Osteocyte (in vitro differentiated cells): ENCODE measurements at regions not wholly inside any gene's neighbourhood (a gene's known extent, or its start where the extent isn't known, plus 50 kb on each side); places are given as distances from the start of the nearest gene placed in this dataset.
"Not testable (repeated sequence)": the region's sequence is repeated elsewhere in the genome, so short reads cannot be mapped to it uniquely, and the experiment has no call there.

Experiments
- DNase-seq: peaks from one replicate; pipeline ENCODE4 v3.0.0; 2021; ENCODE audit warnings: mixed read lengths; ENCODE audit not compliant: unreplicated experiment; ENCODE audit errors: extremely low spot score
- H3K27ac Mint-ChIP-seq: one replicate; pipeline ENCODE4 v1.8.0; 2021; ENCODE audit warnings: mild to moderate bottlenecking, mixed read lengths; ENCODE audit not compliant: unreplicated experiment
- H3K27me3 Mint-ChIP-seq: one replicate; pipeline ENCODE4 v1.8.0; 2021; ENCODE audit warnings: mixed read lengths; ENCODE audit not compliant: unreplicated experiment
- H3K36me3 Mint-ChIP-seq: one replicate; pipeline ENCODE4 v1.8.0; 2021; ENCODE audit warnings: mixed read lengths; ENCODE audit not compliant: unreplicated experiment
- H3K4me1 Mint-ChIP-seq: one replicate; pipeline ENCODE4 v1.8.0; 2021; ENCODE audit warnings: mixed read lengths; ENCODE audit not compliant: unreplicated experiment
- H3K4me3 Mint-ChIP-seq: one replicate; pipeline ENCODE4 v1.8.0; 2021; ENCODE audit warnings: mild to moderate bottlenecking, moderate library complexity, mixed read lengths; ENCODE audit not compliant: unreplicated experiment
- H3K9me3 Mint-ChIP-seq: one replicate; pipeline ENCODE4 v1.8.0; 2021; ENCODE audit warnings: mixed read lengths; ENCODE audit not compliant: unreplicated experiment
- CTCF ChIP-seq: fragments of 200-600 bp; sonication (generic); IDR thresholded peaks from 2 replicates; pipeline ENCODE4 v1.5.0; 2021; ENCODE audit warnings: antibody characterized with exemption, mild to moderate bottlenecking, moderate library complexity

DNA sequence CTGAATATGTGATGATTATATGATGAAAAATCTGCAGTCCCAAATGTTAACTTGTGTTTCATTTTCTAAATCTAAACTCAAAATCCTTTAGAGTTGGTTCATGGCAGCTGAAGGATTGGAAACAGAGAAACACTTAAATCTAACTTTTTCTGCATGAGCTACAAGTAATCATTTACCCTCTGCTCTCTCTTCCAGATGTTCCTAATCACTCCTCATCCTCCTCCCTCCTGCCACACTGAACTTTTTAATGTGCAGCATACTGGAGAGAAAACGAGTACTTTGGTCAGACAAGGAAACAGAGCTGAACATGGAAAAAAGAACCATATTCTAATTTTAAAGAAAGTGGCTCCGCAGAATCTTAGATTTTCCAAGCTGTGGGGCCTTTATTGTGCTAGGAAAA is 321.2 kb upstream of the COL8A1 start:
- no peak for TF ChIP-seq CTCF
- Mint-ChIP-seq H3K4me1 (peaks cover 86% of the 10 kb centered on the region), H3K36me3 (peaks cover 10% of the 10 kb centered on the region), H3K27ac (peak overlapping the region; percentile 85), H3K27me3 (no peaks in the 10 kb centered on the region), H3K4me3 (no peak overlapping the region), H3K9me3 (peaks cover 9% of the 10 kb centered on the region)
- no peak for DNase-seq

GRCh38 chr3:99315896-99316295 is 322.5 kb upstream of the COL8A1 start:
- Mint-ChIP-seq H3K36me3 (peaks cover 13% of the 10 kb centered on the region), H3K27ac (peak overlapping the region; percentile 66), H3K9me3 (peaks cover 11% of the 10 kb centered on the region), H3K4me1 (peaks cover 84% of the 10 kb centered on the region), H3K27me3 (no peaks in the 10 kb centered on the region), H3K4me3 (no peak overlapping the region)
- DNase-seq: no peak
- TF ChIP-seq CTCF: no peak

DNA sequence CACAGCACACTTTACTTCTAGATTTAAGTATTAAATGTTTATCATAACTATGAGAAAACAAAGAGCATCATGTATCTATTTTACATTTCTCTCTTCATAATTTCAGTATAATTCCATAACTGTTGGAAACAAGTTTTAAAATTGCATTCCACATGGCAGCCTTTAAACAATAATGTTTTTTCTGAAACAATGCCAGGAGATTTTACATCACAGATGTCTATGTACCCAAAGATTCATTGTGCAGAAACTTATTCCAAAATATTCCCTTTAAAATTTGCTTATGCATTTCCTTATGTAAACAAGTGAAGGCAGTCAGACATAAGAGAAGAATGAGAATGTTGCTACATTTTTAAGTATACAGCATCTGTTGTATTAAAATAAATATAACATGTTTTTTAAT is 324.9 kb upstream of the COL8A1 start:
- DNase-seq: no peak
- H3K9me3 Mint-ChIP-seq: peaks cover 32% of the 10 kb centered on the region
- peak overlapping the region; percentile 93 for H3K27ac Mint-ChIP-seq
- H3K36me3 Mint-ChIP-seq: peaks cover 30% of the 10 kb centered on the region
- H3K27me3 Mint-ChIP-seq: no peaks in the 10 kb centered on the region
- TF ChIP-seq CTCF: no peak
- H3K4me3 Mint-ChIP-seq: no peak overlapping the region
- H3K4me1 Mint-ChIP-seq: peaks cover 61% of the 10 kb centered on the region

DNA sequence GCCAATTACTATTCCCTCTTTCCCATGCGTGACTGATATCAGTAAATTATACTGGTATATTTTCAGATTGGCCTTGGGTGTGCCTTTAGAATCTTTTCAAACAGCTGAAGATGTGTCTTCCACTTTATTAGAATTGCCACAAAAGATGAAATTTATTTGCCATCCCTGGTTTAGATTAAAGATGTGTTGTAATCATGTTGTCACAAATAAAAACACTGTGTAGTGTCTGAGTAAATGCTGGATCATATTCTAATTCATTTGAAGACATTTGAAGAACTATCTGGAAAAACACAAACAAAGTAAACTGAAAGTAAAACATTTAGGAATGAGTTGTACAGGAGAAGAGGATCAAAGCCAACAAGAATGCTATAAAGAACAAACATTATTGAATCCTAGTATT is 339.7 kb upstream of the COL8A1 start:
- H3K4me1 Mint-ChIP-seq: peaks cover 11% of the 10 kb centered on the region
- no peak overlapping the region for H3K4me3 Mint-ChIP-seq
- H3K27me3 Mint-ChIP-seq: no peaks in the 10 kb centered on the region
- peaks cover 21% of the 10 kb centered on the region for H3K9me3 Mint-ChIP-seq
- H3K36me3 Mint-ChIP-seq: peaks cover 13% of the 10 kb centered on the region
- no peak overlapping the region for H3K27ac Mint-ChIP-seq
- TF ChIP-seq CTCF: no peak
- DNase-seq: no peak

- Mint-ChIP-seq H3K36me3 (peaks cover 2% of the 10 kb centered on the region), H3K9me3 (peaks cover 4% of the 10 kb centered on the region), H3K4me3 (no peak overlapping the region), H3K4me1 (peaks cover 11% of the 10 kb centered on the region), H3K27me3 (no peaks in the 10 kb centered on the region), H3K27ac (no peak overlapping the region)
- DNase-seq: no peak
- TF ChIP-seq CTCF: no peak
Observed at GRCh38 chr3:99295836-99296235, 342.6 kb upstream of the COL8A1 start.

DNA sequence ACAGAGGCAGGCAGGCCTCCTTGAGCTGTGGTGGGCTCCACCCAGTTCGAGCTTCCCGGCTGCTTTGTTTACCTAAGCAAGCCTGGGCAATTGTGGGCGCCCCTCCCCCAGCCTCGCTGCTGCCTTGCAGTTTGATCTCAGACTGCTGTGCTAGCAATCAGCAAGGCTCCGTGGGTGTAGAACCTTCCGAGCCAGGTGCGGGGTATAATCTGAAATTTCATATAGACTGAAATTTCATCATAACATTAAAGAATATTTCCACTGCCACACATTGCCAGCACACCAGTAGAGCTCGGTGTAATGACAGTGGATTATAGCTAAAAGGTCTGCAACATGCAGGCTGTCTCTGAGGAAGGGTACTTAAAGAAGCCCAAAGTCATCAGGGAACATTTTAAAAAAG is 344.3 kb upstream of the COL8A1 start:
- not testable (repeated sequence) for H3K27me3 Mint-ChIP-seq, H3K27ac Mint-ChIP-seq, H3K9me3 Mint-ChIP-seq, H3K36me3 Mint-ChIP-seq, DNase-seq, H3K4me3 Mint-ChIP-seq
- peaks cover 11% of the 10 kb centered on the region for H3K4me1 Mint-ChIP-seq
